ENCODE measurements at regions not wholly inside any gene's neighbourhood (a gene's known extent, or its start where the extent isn't known, plus 50 kb on each side); places are given as distances from the start of the nearest gene placed in this dataset.
A peak's percentile ranks its signal among the peaks of the same experiment; 100 is the strongest.
"Not testable (repeated sequence)": the region's sequence is repeated elsewhere in the genome, so short reads cannot be mapped to it uniquely, and the experiment has no call there.

DNA sequence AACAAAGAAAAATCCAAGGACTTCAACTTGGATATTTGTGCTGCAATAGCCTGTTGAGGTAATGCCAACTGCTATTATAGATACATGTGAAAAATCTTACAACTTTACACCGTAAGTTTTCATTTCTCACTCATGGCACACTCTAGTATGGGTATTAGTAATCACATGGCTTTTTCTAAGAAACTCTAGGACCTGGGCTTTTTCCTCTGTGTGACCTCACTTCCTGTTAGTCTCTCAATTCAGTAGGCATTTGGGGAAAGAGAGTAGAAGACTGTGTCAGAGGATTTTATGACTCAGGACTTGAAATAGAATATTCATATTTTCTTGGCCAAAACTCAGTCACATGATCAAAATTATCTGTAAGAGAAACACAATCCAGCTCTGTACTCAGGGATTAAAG, 1049.9 kb downstream of the REEP3 start:
- CTCF ChIA-PET = no interaction called here
- TF ChIP-seq, protein P1, sequence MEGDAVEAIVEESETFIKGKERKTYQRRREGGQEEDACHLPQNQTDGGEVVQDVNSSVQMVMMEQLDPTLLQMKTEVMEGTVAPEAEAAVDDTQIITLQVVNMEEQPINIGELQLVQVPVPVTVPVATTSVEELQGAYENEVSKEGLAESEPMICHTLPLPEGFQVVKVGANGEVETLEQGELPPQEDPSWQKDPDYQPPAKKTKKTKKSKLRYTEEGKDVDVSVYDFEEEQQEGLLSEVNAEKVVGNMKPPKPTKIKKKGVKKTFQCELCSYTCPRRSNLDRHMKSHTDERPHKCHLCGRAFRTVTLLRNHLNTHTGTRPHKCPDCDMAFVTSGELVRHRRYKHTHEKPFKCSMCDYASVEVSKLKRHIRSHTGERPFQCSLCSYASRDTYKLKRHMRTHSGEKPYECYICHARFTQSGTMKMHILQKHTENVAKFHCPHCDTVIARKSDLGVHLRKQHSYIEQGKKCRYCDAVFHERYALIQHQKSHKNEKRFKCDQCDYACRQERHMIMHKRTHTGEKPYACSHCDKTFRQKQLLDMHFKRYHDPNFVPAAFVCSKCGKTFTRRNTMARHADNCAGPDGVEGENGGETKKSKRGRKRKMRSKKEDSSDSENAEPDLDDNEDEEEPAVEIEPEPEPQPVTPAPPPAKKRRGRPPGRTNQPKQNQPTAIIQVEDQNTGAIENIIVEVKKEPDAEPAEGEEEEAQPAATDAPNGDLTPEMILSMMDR (IDR thresholded peaks at IDR 0.05; ENCODE audit: unreplicated experiment) = no peak
- Mint-ChIP-seq H3K36me3 (ENCODE audit: insufficient read depth, unreplicated experiment) (peaks cover 7% of the 10 kb centered on the region), H3K4me3 (ENCODE audit: low read depth, unreplicated experiment) (no peak overlapping the region), H3K4me1 (ENCODE audit: low read depth, unreplicated experiment) (peaks cover 13% of the 10 kb centered on the region), H3K27me3 (ENCODE audit: unreplicated experiment) (no peaks in the 10 kb centered on the region), H3K27ac (ENCODE audit: unreplicated experiment) (peak overlapping the region; percentile 8), H3K9me3 (ENCODE audit: low read depth, unreplicated experiment) (peaks cover 13% of the 10 kb centered on the region)
- DNase-seq = no peak
- intact Hi-C loops (cut with micrococcal nuclease; ENCODE audit: unreplicated experiment) = no loop called here
- BruUV-seq (replicated peaks) = no TSS peak

DNA sequence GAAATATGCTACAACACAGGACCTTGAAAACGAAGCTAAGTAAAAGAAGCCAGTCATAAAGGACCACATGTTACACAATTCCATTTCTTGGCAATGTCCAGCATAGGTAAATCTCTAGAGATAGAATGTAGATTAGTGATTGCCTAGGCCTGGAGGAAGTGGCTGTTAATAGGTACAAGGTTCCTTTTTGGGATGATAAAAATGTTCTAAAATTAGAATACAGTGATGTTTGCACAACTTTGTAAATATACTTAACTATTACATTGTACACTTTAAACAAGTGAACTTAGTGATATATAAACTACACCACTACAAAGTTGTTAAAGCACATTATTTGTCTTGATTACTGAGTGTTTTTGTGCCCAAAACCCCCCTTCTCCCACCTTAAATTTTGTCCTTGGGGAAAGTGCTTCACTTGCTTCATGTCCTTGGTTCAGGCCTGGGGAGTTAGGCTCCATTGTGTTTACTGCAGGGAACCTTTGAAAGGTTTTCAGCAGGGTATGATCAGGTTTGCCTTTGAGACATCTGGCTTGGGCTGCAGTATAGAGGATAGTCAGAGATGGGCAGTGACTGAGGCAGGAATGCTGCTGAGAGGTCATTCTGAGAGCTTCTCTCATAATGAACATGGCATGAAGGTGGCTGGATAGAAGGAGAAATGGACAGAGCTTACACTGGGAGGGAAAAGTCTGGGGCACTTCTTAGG, 1052.6 kb downstream of the REEP3 start:
- no peak overlapping the region for H3K27ac Mint-ChIP-seq (ENCODE audit: unreplicated experiment)
- no peaks in the 10 kb centered on the region for H3K36me3 Mint-ChIP-seq (ENCODE audit: insufficient read depth, unreplicated experiment)
- peaks cover 13% of the 10 kb centered on the region for H3K4me1 Mint-ChIP-seq (ENCODE audit: low read depth, unreplicated experiment)
- TF ChIP-seq, protein P1 (IDR thresholded peaks at IDR 0.05; ENCODE audit: unreplicated experiment) = no peak
- DNase-seq = no peak
- H3K4me3 Mint-ChIP-seq (ENCODE audit: low read depth, unreplicated experiment) = no peak overlapping the region
- peaks cover 6% of the 10 kb centered on the region for H3K9me3 Mint-ChIP-seq (ENCODE audit: low read depth, unreplicated experiment)
- BruUV-seq (replicated peaks) = no TSS peak
- no peaks in the 10 kb centered on the region for H3K27me3 Mint-ChIP-seq (ENCODE audit: unreplicated experiment)
- CTCF ChIA-PET = interaction anchor here (0.7 kb wide), 1 partner anchor 15 kb away, joined by 3 read pairs; no protein-coding TSS in a partner anchor
- intact Hi-C loops (cut with micrococcal nuclease; ENCODE audit: unreplicated experiment) = no loop called here

GRCh38 chr10:64574371-64574770, 1053.2 kb downstream of the REEP3 start:
- Mint-ChIP-seq H3K4me3 (ENCODE audit: low read depth, unreplicated experiment) (no peak overlapping the region), H3K36me3 (ENCODE audit: insufficient read depth, unreplicated experiment) (no peaks in the 10 kb centered on the region), H3K9me3 (ENCODE audit: low read depth, unreplicated experiment) (peaks cover 6% of the 10 kb centered on the region), H3K4me1 (ENCODE audit: low read depth, unreplicated experiment) (peaks cover 13% of the 10 kb centered on the region), H3K27ac (ENCODE audit: unreplicated experiment) (no peak overlapping the region), H3K27me3 (ENCODE audit: unreplicated experiment) (no peaks in the 10 kb centered on the region)
- BruUV-seq (replicated peaks) = no TSS peak
- no peak for DNase-seq
- TF ChIP-seq, protein P1 (IDR thresholded peaks at IDR 0.05; ENCODE audit: unreplicated experiment) = no peak
- CTCF ChIA-PET = interaction anchor here (0.7 kb wide), 1 partner anchor 15 kb away, joined by 3 read pairs; no protein-coding TSS in a partner anchor
- intact Hi-C loops (cut with micrococcal nuclease; ENCODE audit: unreplicated experiment) = no loop called here

- H3K4me1 Mint-ChIP-seq (ENCODE audit: low read depth, unreplicated experiment) = peaks cover 13% of the 10 kb centered on the region
- CTCF ChIA-PET = no interaction called here
- no TSS peak for BruUV-seq (replicated peaks)
- H3K4me3 Mint-ChIP-seq (ENCODE audit: low read depth, unreplicated experiment) = no peak overlapping the region
- H3K36me3 Mint-ChIP-seq (ENCODE audit: insufficient read depth, unreplicated experiment) = no peaks in the 10 kb centered on the region
- H3K9me3 Mint-ChIP-seq (ENCODE audit: low read depth, unreplicated experiment) = peaks cover 2% of the 10 kb centered on the region
- TF ChIP-seq, protein P1 (IDR thresholded peaks at IDR 0.05; ENCODE audit: unreplicated experiment) = no peak
- H3K27ac Mint-ChIP-seq (ENCODE audit: unreplicated experiment) = no peak overlapping the region
- intact Hi-C loops (cut with micrococcal nuclease; ENCODE audit: unreplicated experiment) = no loop called here
- DNase-seq = no peak
- no peaks in the 10 kb centered on the region for H3K27me3 Mint-ChIP-seq (ENCODE audit: unreplicated experiment)
Measured at GRCh38 chr10:64576497-64576896, 1055.3 kb downstream of the REEP3 start.

DNA sequence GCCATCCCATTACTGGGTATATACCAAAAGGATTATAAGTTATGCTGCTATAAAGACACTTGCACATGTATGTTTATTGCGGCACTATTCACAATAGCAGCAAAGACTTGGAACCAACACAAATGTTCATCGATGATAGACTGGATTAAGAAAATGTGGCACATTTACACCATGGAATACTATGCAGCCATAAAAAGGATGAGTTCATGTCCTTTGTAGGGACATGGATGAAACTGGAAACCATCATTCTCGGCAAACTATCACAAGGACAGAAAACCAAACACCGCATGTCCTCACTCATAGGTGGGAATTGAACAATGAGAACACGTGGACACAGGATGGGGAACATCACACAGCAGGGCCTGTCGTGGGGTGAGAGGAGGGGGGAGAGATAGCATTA, 1057.6 kb downstream of the REEP3 start:
- H3K9me3 Mint-ChIP-seq (ENCODE audit: low read depth, unreplicated experiment); intact Hi-C loops (cut with micrococcal nuclease; ENCODE audit: unreplicated experiment); H3K27ac Mint-ChIP-seq (ENCODE audit: unreplicated experiment); BruUV-seq (replicated peaks); DNase-seq; H3K36me3 Mint-ChIP-seq (ENCODE audit: insufficient read depth, unreplicated experiment); CTCF ChIA-PET; H3K4me3 Mint-ChIP-seq (ENCODE audit: low read depth, unreplicated experiment); H3K27me3 Mint-ChIP-seq (ENCODE audit: unreplicated experiment): not testable (repeated sequence)
- H3K4me1 Mint-ChIP-seq (ENCODE audit: low read depth, unreplicated experiment) = peaks cover 11% of the 10 kb centered on the region
